GM12874 (cell line): ENCODE measurements at regions not wholly inside any gene's neighbourhood (a gene's known extent, or its start where the extent isn't known, plus 50 kb on each side); places are given as distances from the start of the nearest gene placed in this dataset.

ENCODE experiments used
- CTCF ChIP-seq: IDR thresholded peaks from 2 replicates; pipeline ENCODE4 v1.5.1; 2011; ENCODE audit warnings: low read depth, mild to moderate bottlenecking, control low read depth, low read length, moderate library complexity; ENCODE audit not compliant: insufficient read depth

GRCh38 chr11:23957314-23957713, 539.5 kb upstream of the LUZP2 start:
- no peak for TF ChIP-seq CTCF

- TF ChIP-seq CTCF: no peak
Measured at GRCh38 chr11:23959462-23959861, 537.4 kb upstream of the LUZP2 start.

GRCh38 chr11:23961503-23962338, 535.1 kb upstream of the LUZP2 start:
- no peak for TF ChIP-seq CTCF

GRCh38 chr11:23973244-23973643, 523.6 kb upstream of the LUZP2 start:
- no peak for TF ChIP-seq CTCF

- TF ChIP-seq CTCF: no peak
Measured at GRCh38 chr11:23974051-23974450, 522.8 kb upstream of the LUZP2 start.

GRCh38 chr11:23974601-23975000, 522.3 kb upstream of the LUZP2 start:
- TF ChIP-seq CTCF: no peak

- TF ChIP-seq CTCF: no peak
Measured at GRCh38 chr11:23976426-23976825, 520.4 kb upstream of the LUZP2 start.
